Endothelial cell (in vitro differentiated cells): ENCODE measurements at regions not wholly inside any gene's neighbourhood (a gene's known extent, or its start where the extent isn't known, plus 50 kb on each side); places are given as distances from the start of the nearest gene placed in this dataset.

Experiments
- DNase-seq: peaks from one replicate; pipeline ENCODE4 v3.0.0; 2021; ENCODE audit warnings: low spot score
- H3K27ac Mint-ChIP-seq: one replicate; pipeline ENCODE4 v1.8.0; 2021; ENCODE audit warnings: mixed read lengths, inconsistent platforms; ENCODE audit not compliant: unreplicated experiment
- H3K27me3 Mint-ChIP-seq: one replicate; pipeline ENCODE4 v1.8.0; 2021; ENCODE audit warnings: mild to moderate bottlenecking, moderate library complexity, mixed read lengths, inconsistent platforms; ENCODE audit not compliant: unreplicated experiment
- H3K36me3 Mint-ChIP-seq: one replicate; pipeline ENCODE4 v1.8.0; 2021; ENCODE audit warnings: mild to moderate bottlenecking, low read depth, mixed read lengths, inconsistent platforms; ENCODE audit not compliant: unreplicated experiment
- H3K4me1 Mint-ChIP-seq: one replicate; pipeline ENCODE4 v1.8.0; 2021; ENCODE audit warnings: mild to moderate bottlenecking, mixed read lengths, inconsistent platforms; ENCODE audit not compliant: unreplicated experiment
- H3K4me3 Mint-ChIP-seq: one replicate; pipeline ENCODE4 v1.8.0; 2021; ENCODE audit warnings: mild to moderate bottlenecking, mixed read lengths, inconsistent platforms; ENCODE audit not compliant: unreplicated experiment
- H3K9me3 Mint-ChIP-seq: one replicate; pipeline ENCODE4 v1.8.0; 2021; ENCODE audit warnings: mixed read lengths, inconsistent platforms; ENCODE audit not compliant: unreplicated experiment
- CTCF ChIP-seq: fragments of 200-600 bp; sonication (generic); IDR thresholded peaks from one replicate; pipeline ENCODE4 v1.5.0; 2021; ENCODE audit warnings: antibody characterized with exemption; ENCODE audit not compliant: unreplicated experiment

GRCh38 chr10:2188371-2188770 is 451.0 kb upstream of the ADARB2 start:
- Mint-ChIP-seq H3K27me3 (peaks cover 2% of the 10 kb centered on the region), H3K36me3 (no peaks in the 10 kb centered on the region), H3K9me3 (no peaks in the 10 kb centered on the region), H3K27ac (no peak overlapping the region), H3K4me3 (no peak overlapping the region), H3K4me1 (no peaks in the 10 kb centered on the region)
- DNase-seq = no peak
- no peak for TF ChIP-seq CTCF

- no peak for DNase-seq
- TF ChIP-seq CTCF = no peak
- no peaks in the 10 kb centered on the region for H3K4me1 Mint-ChIP-seq
- peaks cover 2% of the 10 kb centered on the region for H3K27me3 Mint-ChIP-seq
- no peaks in the 10 kb centered on the region for H3K9me3 Mint-ChIP-seq
- no peak overlapping the region for H3K27ac Mint-ChIP-seq
- no peaks in the 10 kb centered on the region for H3K36me3 Mint-ChIP-seq
- H3K4me3 Mint-ChIP-seq = no peak overlapping the region
Measured at GRCh38 chr10:2173327-2173726, 436.0 kb upstream of the ADARB2 start.

GRCh38 chr10:2165771-2166460 is 428.6 kb upstream of the ADARB2 start:
- H3K9me3 Mint-ChIP-seq = no peaks in the 10 kb centered on the region
- no peak overlapping the region for H3K27ac Mint-ChIP-seq
- no peak for TF ChIP-seq CTCF
- no peaks in the 10 kb centered on the region for H3K4me1 Mint-ChIP-seq
- peaks cover 5% of the 10 kb centered on the region for H3K27me3 Mint-ChIP-seq
- no peak overlapping the region for H3K4me3 Mint-ChIP-seq
- DNase-seq = no peak
- H3K36me3 Mint-ChIP-seq = no peaks in the 10 kb centered on the region

GRCh38 chr10:2150288-2150687 is 413.0 kb upstream of the ADARB2 start:
- DNase-seq = no peak
- TF ChIP-seq CTCF = no peak
- H3K9me3 Mint-ChIP-seq = no peaks in the 10 kb centered on the region

GRCh38 chr10:2145926-2146478 is 408.7 kb upstream of the ADARB2 start:
- TF ChIP-seq CTCF = no peak
- DNase-seq = no peak
- peaks cover 2% of the 10 kb centered on the region for H3K27me3 Mint-ChIP-seq
- H3K4me1 Mint-ChIP-seq = peaks cover 10% of the 10 kb centered on the region
- no peaks in the 10 kb centered on the region for H3K9me3 Mint-ChIP-seq
- no peak overlapping the region for H3K27ac Mint-ChIP-seq
- H3K36me3 Mint-ChIP-seq = no peaks in the 10 kb centered on the region
- H3K4me3 Mint-ChIP-seq = no peak overlapping the region

More at GRCh38 chr10:2150288-2150687, 413.0 kb upstream of the ADARB2 start:
- Mint-ChIP-seq H3K27me3 (no peaks in the 10 kb centered on the region), H3K36me3 (no peaks in the 10 kb centered on the region), H3K4me3 (no peak overlapping the region), H3K4me1 (peaks cover 8% of the 10 kb centered on the region), H3K27ac (no peak overlapping the region)
